ENCODE measurements at regions not wholly inside any gene's neighbourhood (a gene's known extent, or its start where the extent isn't known, plus 50 kb on each side); places are given as distances from the start of the nearest gene placed in this dataset.

DNA sequence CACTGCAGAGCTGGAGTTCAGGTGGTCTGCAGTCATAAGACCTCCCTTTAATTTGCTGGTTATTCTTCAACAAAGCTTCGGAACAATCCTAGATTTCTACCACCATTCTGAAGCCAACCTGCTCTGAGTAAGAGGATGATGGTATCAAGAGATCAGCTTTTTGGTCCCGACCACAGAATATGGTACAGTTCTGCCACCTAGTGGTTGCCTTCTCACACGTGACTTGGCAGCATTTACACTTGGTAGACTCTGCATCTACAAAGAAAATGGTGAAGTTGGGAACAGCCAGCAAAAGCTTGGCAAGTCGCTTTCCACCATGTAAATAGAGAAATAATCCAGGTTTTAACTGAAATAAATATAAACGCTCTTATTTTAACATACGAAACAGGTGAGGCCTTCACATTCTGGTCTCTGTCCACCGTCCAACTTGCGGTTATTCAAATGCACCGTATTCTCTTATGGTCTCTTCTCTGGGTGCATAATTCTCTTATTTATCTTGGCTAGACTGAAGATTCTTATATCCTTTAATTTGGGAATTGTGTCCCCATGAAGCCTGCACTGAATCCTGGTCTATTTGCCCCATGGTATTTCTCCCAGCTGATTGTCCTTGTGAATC is 173.9 kb upstream of the GRM3 start:
- Mint-ChIP-seq H3K9me3 (ENCODE audit: low read depth) (no peaks in the 10 kb centered on the region), H3K27ac (no peak overlapping the region), H3K4me1 (ENCODE audit: low read depth) (peaks cover 25% of the 10 kb centered on the region), H3K36me3 (ENCODE audit: insufficient read depth) (no peaks in the 10 kb centered on the region), H3K4me3 (ENCODE audit: low read depth) (no peak overlapping the region), H3K27me3 (no peaks in the 10 kb centered on the region)
- TF ChIP-seq, protein P1, sequence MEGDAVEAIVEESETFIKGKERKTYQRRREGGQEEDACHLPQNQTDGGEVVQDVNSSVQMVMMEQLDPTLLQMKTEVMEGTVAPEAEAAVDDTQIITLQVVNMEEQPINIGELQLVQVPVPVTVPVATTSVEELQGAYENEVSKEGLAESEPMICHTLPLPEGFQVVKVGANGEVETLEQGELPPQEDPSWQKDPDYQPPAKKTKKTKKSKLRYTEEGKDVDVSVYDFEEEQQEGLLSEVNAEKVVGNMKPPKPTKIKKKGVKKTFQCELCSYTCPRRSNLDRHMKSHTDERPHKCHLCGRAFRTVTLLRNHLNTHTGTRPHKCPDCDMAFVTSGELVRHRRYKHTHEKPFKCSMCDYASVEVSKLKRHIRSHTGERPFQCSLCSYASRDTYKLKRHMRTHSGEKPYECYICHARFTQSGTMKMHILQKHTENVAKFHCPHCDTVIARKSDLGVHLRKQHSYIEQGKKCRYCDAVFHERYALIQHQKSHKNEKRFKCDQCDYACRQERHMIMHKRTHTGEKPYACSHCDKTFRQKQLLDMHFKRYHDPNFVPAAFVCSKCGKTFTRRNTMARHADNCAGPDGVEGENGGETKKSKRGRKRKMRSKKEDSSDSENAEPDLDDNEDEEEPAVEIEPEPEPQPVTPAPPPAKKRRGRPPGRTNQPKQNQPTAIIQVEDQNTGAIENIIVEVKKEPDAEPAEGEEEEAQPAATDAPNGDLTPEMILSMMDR (IDR thresholded peaks at IDR 0.05; ENCODE audit: unreplicated experiment), result peak; percentile 88
- peak; percentile 43 for DNase-seq (ENCODE audit: low spot score, unreplicated experiment)

DNA sequence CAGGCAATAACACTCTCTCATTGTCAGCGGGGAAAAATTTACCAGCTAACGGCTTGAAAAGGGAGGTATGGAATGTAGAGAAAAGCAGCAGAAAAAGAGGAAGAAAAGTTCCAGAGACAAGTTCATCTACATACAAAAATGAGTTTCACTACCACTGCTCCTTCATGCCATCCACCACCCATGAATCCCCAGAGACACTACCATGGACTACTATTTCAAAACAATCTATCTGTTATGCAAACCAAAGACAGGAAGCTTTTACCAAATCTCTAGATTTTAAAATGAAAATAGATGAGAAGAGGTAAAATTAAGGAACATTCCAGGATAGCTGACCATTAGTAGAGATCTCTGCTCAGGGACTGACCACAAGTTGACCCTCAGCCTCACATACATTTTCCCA is 189.0 kb upstream of the GRM3 start:
- Mint-ChIP-seq H3K27me3 (no peaks in the 10 kb centered on the region), H3K4me1 (ENCODE audit: low read depth) (peaks cover 6% of the 10 kb centered on the region), H3K9me3 (ENCODE audit: low read depth) (no peaks in the 10 kb centered on the region), H3K4me3 (ENCODE audit: low read depth) (no peak overlapping the region), H3K27ac (no peak overlapping the region), H3K36me3 (ENCODE audit: insufficient read depth) (no peaks in the 10 kb centered on the region)
- no peak for DNase-seq (ENCODE audit: low spot score, unreplicated experiment)
- TF ChIP-seq, protein P1 (IDR thresholded peaks at IDR 0.05; ENCODE audit: unreplicated experiment), result no peak

DNA sequence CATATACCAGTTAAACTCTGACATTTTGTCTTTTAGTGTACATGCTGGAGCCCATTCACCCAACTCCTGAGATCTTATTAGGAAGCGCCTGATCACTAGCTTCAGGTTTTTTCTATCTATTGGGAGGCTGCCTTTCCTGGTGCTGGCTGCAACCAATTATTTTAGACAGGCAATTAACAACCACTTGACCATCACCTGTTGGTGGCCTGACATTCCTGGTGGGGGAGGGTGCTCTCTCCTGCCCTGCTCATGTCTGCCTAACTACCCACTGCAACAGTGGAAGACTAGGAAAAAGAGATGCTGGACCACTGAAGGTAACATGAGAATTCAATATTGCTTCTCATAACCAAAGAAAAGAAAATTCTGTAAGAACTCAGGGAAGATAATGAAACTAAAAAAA is 190.3 kb upstream of the GRM3 start:
- Mint-ChIP-seq H3K4me1 (ENCODE audit: low read depth) (peaks cover 6% of the 10 kb centered on the region), H3K9me3 (ENCODE audit: low read depth) (no peaks in the 10 kb centered on the region), H3K27ac (no peak overlapping the region), H3K4me3 (ENCODE audit: low read depth) (no peak overlapping the region), H3K27me3 (no peaks in the 10 kb centered on the region), H3K36me3 (ENCODE audit: insufficient read depth) (no peaks in the 10 kb centered on the region)
- TF ChIP-seq, protein P1 (IDR thresholded peaks at IDR 0.05; ENCODE audit: unreplicated experiment), result no peak
- no peak for DNase-seq (ENCODE audit: low spot score, unreplicated experiment)

DNA sequence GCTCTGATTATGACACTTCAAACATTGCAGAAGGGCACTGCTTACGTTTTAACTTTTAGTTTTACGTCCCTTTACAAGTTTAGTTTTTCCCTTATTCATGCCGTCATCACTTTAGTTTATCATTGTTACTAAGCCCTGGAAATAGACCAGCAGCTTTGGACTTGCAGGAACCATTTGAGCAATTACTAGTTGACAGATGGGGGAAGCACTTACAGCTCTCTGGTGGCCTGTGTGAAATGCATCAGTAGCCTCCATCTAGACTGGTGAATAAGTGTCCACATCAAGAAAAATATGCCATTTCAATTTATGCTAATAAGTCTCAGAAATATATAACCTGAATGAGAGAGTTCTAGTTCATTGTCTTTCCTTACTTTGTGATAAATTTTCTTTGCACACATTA is 194.9 kb upstream of the GRM3 start:
- Mint-ChIP-seq H3K27ac (no peak overlapping the region), H3K9me3 (ENCODE audit: low read depth) (peaks cover 2% of the 10 kb centered on the region), H3K4me1 (ENCODE audit: low read depth) (peaks cover 6% of the 10 kb centered on the region)

DNA sequence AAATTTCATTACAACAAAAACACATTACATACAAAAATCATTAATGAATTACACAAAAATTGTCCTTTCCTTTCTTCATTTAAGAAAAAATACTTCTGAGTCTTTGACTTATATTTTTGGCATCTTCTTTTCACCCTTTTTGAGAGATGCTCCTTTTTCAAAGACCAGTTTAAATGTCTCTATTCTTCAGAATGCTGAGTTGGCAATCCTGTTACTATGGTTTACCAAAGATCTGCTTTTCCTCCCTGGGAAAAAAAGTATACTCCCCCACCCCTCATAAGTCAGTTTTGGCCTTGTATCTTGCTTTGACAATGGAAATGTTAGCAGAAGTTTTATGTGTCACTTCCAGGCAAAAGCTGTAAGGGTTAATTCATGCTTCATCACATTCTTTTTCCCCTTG is 198.4 kb upstream of the GRM3 start:
- H3K36me3 Mint-ChIP-seq (ENCODE audit: insufficient read depth), result no peaks in the 10 kb centered on the region
- no peak for DNase-seq (ENCODE audit: low spot score, unreplicated experiment)
- TF ChIP-seq, protein P1 (IDR thresholded peaks at IDR 0.05; ENCODE audit: unreplicated experiment), result no peak
- no peaks in the 10 kb centered on the region for H3K27me3 Mint-ChIP-seq
- no peak overlapping the region for H3K4me3 Mint-ChIP-seq (ENCODE audit: low read depth)
- no peaks in the 10 kb centered on the region for H3K4me1 Mint-ChIP-seq (ENCODE audit: low read depth)
- peaks cover 2% of the 10 kb centered on the region for H3K9me3 Mint-ChIP-seq (ENCODE audit: low read depth)
- H3K27ac Mint-ChIP-seq, result no peak overlapping the region

More for the DNA sequence above, 194.9 kb upstream of the GRM3 start:
- TF ChIP-seq, protein P1 (IDR thresholded peaks at IDR 0.05; ENCODE audit: unreplicated experiment), result no peak
- H3K4me3 Mint-ChIP-seq (ENCODE audit: low read depth), result no peak overlapping the region
- no peaks in the 10 kb centered on the region for H3K27me3 Mint-ChIP-seq
- H3K36me3 Mint-ChIP-seq (ENCODE audit: insufficient read depth), result no peaks in the 10 kb centered on the region
- DNase-seq (ENCODE audit: low spot score, unreplicated experiment), result no peak
